HCT116 (cell line): ENCODE measurements at regions not wholly inside any gene's neighbourhood (a gene's known extent, or its start where the extent isn't known, plus 50 kb on each side); places are given as distances from the start of the nearest gene placed in this dataset.

ENCODE experiments used
- ATAC-seq: fragments of 200-7000 bp; cut with Tn5 transposase; 2 replicates; pipeline ENCODE4 v1.9.1; 2020; ENCODE audit warnings: mild to moderate bottlenecking, moderate library complexity
- BruUV-seq: library from RNA; stranded (reverse); fragments of 400-500 nt; replicated peaks from 2 replicates; lab custom pipeline; 2021; lab: Mats Ljungman, UMichigan
- CTCF ChIA-PET: fragments of 300-600 bp; sonication (Branson Sonifier 250); formaldehyde crosslinking; loops from one replicate; lab custom pipeline; 2021; ENCODE audit warnings: antibody characterized with exemption; lab: Charles Lee
- POLR2A ChIA-PET: fragments of 300-600, 350-600 bp; sonication (Branson Sonifier 250); formaldehyde crosslinking; loops from one replicate; lab custom pipeline; 2021; ENCODE audit warnings: antibody characterized with exemption; lab: Charles Lee
- RAD21 ChIA-PET, 2 experiments: fragments of 300-600 bp; sonication (Branson Sonifier 250); formaldehyde crosslinking; loops; one replicate each; lab custom pipeline; 2023; ENCODE audit warnings: low total read pairs in 2 of 2; ENCODE audit not compliant: uncharacterized antibody in 2 of 2, unreplicated experiment in 2 of 2, low non-redundant PET in 1 of 2; lab: Charles Lee
- DNase-seq: peaks from one replicate; pipeline ENCODE4 v3.0.0-alpha.2; 2010; ENCODE audit warnings: low read depth, low spot score
- H2AFZ ChIP-seq: fragments of 200-600 bp; shearing (Covaris generic), sonication (generic); 2 replicates; pipeline ENCODE4 v1.6.1; 2017; ENCODE audit warnings: low read depth, mixed run types, mixed read lengths, antibody characterized with exemption, low read length; ENCODE audit not compliant: poor library complexity, severe bottlenecking
- H3K27ac ChIP-seq: 2 replicates; pipeline ENCODE4 v1.5.1; 2012; ENCODE audit warnings: low read depth, low read length
- H3K27me3 ChIP-seq: fragments of 200-600 bp; sonication (generic); 2 replicates; pipeline ENCODE4 v1.6.1; 2016; ENCODE audit warnings: mixed run types, low read length, mixed read lengths; ENCODE audit not compliant: insufficient read depth
- H3K36me3 ChIP-seq, 2 experiments: fragments of 200-500 bp in 1 of 2; fragments of 200-600 bp in 1 of 2; sonication (Bioruptor generic) in 1 of 2; sonication (generic) in 1 of 2; 2 replicates each; pipeline versions ENCODE4 v1.5.1 to v1.6.1; 2014 to 2016; ENCODE audit warnings: low read length in 2 of 2, inconsistent platforms in 1 of 2, mixed read lengths in 1 of 2, mixed run types in 1 of 2; ENCODE audit not compliant: insufficient read depth in 2 of 2, control insufficient read depth in 1 of 2
- H3K4me1 ChIP-seq, 2 experiments: fragments of 200-600 bp in 1 of 2; sonication (generic) in 1 of 2; 2 replicates each; pipeline versions ENCODE4 v1.5.1 to v1.6.1; 2012 to 2017; ENCODE audit warnings: low read length in 2 of 2, inconsistent platforms in 1 of 2, mild to moderate bottlenecking in 1 of 2, mixed read lengths in 1 of 2, mixed run types in 1 of 2, moderate library complexity in 1 of 2; ENCODE audit not compliant: insufficient read depth in 2 of 2, control insufficient read depth in 1 of 2
- H3K4me2 ChIP-seq: fragments of 200-600 bp; sonication (generic); 2 replicates; pipeline ENCODE4 v1.6.1; 2017; ENCODE audit warnings: mixed run types, low read length, mixed read lengths
- H3K4me3 ChIP-seq, 2 experiments: fragments of 200-600 bp in 1 of 2; sonication (generic) in 1 of 2; replicated peaks in 1 of 2; 2 replicates each; pipeline ENCODE4 v1.5.1; 2011 to 2016; ENCODE audit warnings: low read length in 2 of 2, control low read depth in 1 of 2, low read depth in 1 of 2, mild to moderate bottlenecking in 1 of 2, mixed read lengths in 1 of 2, mixed run types in 1 of 2
- H3K79me2 ChIP-seq: fragments of 200-600 bp; sonication (generic); 2 replicates; pipeline ENCODE4 v1.6.1; 2017; ENCODE audit warnings: mild to moderate bottlenecking, mixed run types, low read length, moderate library complexity, mixed read lengths; ENCODE audit not compliant: insufficient read depth
- H3K9ac ChIP-seq: fragments of 200-600 bp; sonication (generic); 2 replicates; pipeline ENCODE4 v1.6.1; 2016; ENCODE audit warnings: low read length, mixed read lengths
- H3K9me2 ChIP-seq: fragments of 200-600 bp; sonication (generic), shearing (Covaris generic); 2 replicates; pipeline ENCODE4 v1.6.1; 2017; ENCODE audit warnings: mixed run types, mild to moderate bottlenecking, moderate library complexity; ENCODE audit not compliant: insufficient read depth
- H3K9me3 ChIP-seq, 2 experiments: fragments of 200-500 bp in 1 of 2; fragments of 200-600 bp in 1 of 2; sonication (Bioruptor generic) in 1 of 2; sonication (generic) in 1 of 2; 2 replicates each; pipeline ENCODE4 v1.6.1; 2014 to 2017; ENCODE audit warnings: low read length in 2 of 2, mixed read lengths in 2 of 2, inconsistent platforms in 1 of 2, low read depth in 1 of 2, mild to moderate bottlenecking in 1 of 2, mixed run types in 1 of 2, moderate library complexity in 1 of 2; ENCODE audit not compliant: control insufficient read depth in 1 of 2, insufficient read depth in 1 of 2
- H4K20me1 ChIP-seq: fragments of 200-600 bp; sonication (generic), shearing (Covaris generic); 2 replicates; pipeline ENCODE4 v1.6.1; 2017; ENCODE audit warnings: mixed run types, mild to moderate bottlenecking, moderate library complexity; ENCODE audit not compliant: insufficient read depth
- CEBPB ChIP-seq: IDR thresholded peaks from 2 replicates; pipeline ENCODE4 v1.6.1; 2012; ENCODE audit warnings: low read depth
- EGR1 ChIP-seq: IDR thresholded peaks from 2 replicates; pipeline ENCODE4 v1.6.1; 2012; ENCODE audit warnings: low read depth
- EZH2 ChIP-seq: fragments of 200-600 bp; sonication (generic); IDR thresholded peaks from 2 replicates; pipeline ENCODE4 v1.6.1; 2017; ENCODE audit warnings: antibody characterized with exemption, mixed run types
- EZH2phosphoT487 ChIP-seq: fragments of 200-600 bp; IDR thresholded peaks from 2 replicates; pipeline ENCODE4 v1.6.1; 2018; ENCODE audit warnings: antibody characterized with exemption, borderline replicate concordance
- FOSL1 ChIP-seq: IDR thresholded peaks from 2 replicates; pipeline ENCODE4 v1.6.1; 2012; ENCODE audit warnings: low read depth
- JUND ChIP-seq: IDR thresholded peaks from 2 replicates; pipeline ENCODE4 v1.6.1; 2012
- POLR2A ChIP-seq: IDR thresholded peaks from 2 replicates; pipeline ENCODE4 v1.7.0; 2011; ENCODE audit warnings: borderline replicate concordance; ENCODE audit not compliant: insufficient read depth, insufficient read length; ENCODE audit errors: extremely low read depth
- POLR2AphosphoS5 ChIP-seq: IDR thresholded peaks from 2 replicates; pipeline ENCODE4 v1.6.1; 2011; ENCODE audit warnings: mild to moderate bottlenecking, low read depth, low read length, moderate library complexity
- RAD21 ChIP-seq: IDR thresholded peaks from 2 replicates; pipeline ENCODE4 v1.6.1; 2012; ENCODE audit warnings: low read depth, mild to moderate bottlenecking
- SIN3A ChIP-seq: IDR thresholded peaks from 2 replicates; pipeline ENCODE4 v1.6.1; 2012; ENCODE audit warnings: low read depth
- SP1 ChIP-seq: IDR thresholded peaks from 2 replicates; pipeline ENCODE4 v1.6.1; 2012; ENCODE audit warnings: low read depth
- TCF7L2 ChIP-seq: IDR thresholded peaks from 2 replicates; pipeline ENCODE4 v1.7.0; 2011; ENCODE audit warnings: borderline replicate concordance, inconsistent platforms; ENCODE audit not compliant: insufficient read depth, insufficient read length; ENCODE audit errors: extremely low read depth
- YY1 ChIP-seq: IDR thresholded peaks from 2 replicates; pipeline ENCODE4 v1.6.1; 2011; ENCODE audit warnings: low read length, low read depth, moderate library complexity, mild to moderate bottlenecking; ENCODE audit not compliant: insufficient replicate concordance; ENCODE audit errors: extremely low read depth
- intact Hi-C: fragments of 100-400 bp; cut with micrococcal nuclease; formaldehyde crosslinking; loops from 2 replicates; pipeline ENCODE4 v1.10.0; 2022
- TF ChIP-seq, protein P1 (sequence below), 3 experiments: fragments of 200-600 bp in 1 of 3; sonication (generic) in 1 of 3; IDR thresholded peaks in 2 of 3; conservative IDR thresholded peaks in 1 of 3; 2 replicates each; pipeline ENCODE4 v1.5.1; 2012 to 2017; ENCODE audit warnings: low read depth in 2 of 3, low read length in 2 of 3, antibody characterized with exemption in 1 of 3, borderline replicate concordance in 1 of 3, control low read depth in 1 of 3, mild to moderate bottlenecking in 1 of 3, mixed read lengths in 1 of 3, mixed run types in 1 of 3, moderate library complexity in 1 of 3; ENCODE audit not compliant: insufficient read depth in 1 of 3
- TF ChIP-seq, protein P2 (sequence below): IDR thresholded peaks from 2 replicates; pipeline ENCODE4 v1.6.1; 2012; ENCODE audit warnings: low read depth

DNA sequence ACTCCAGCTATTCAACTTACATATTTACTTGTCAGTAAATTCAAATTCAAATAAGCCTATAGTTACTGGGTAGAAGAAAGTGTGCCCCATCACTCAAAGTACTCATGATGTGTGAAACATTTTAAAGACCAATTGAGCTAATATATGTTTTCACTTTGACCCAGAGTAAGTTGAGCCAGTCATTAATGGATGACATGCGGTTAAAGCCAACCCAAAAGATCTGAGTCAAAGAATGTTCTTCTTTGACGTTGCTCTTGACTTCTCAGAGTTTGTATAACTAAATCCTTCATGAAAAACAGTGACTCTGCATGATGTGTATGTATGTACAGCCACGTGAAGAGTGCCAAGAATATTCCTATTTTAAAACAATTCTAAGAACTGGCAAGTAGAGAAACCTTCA, 237.4 kb downstream of the NR2F1-AS1 start:
- CTCF ChIA-PET, result no interaction called here
- no peak for ATAC-seq

DNA sequence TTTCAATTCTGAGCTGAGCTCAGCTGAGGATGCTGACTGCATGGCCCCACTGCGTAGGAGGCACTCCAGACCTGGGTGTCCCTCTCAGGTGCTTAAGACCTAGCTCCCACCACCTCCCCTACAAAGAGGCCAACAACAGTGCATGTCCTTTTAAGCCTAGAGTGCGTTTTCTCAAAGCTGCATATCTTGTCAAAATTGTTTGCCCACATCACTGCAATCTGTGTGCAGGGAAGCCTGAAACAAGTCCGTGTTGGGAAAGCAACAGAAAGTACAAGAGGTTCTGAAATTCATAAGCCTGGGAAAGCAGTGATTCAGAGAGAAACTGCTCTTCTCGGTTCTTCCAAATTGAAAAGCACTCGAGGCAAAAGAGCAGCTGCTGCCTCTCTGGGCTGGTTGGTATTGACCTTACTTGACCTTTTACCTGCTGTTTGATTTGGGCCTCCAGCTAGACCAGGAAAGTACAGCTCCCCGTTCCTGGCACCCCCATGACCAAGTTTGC, 238.4 kb downstream of the NR2F1-AS1 start:
- no peaks in the 10 kb centered on the region for H3K27me3 ChIP-seq
- H3K4me2 ChIP-seq, result no peak overlapping the region
- H3K9me2 ChIP-seq, result no peaks in the 10 kb centered on the region; the same call in 1 of the 2 replicates
- intact Hi-C loops, result no loop called here
- H3K27ac ChIP-seq, result no peak overlapping the region
- no peak for DNase-seq
- H3K36me3 ChIP-seq, result no peaks in the 10 kb centered on the region
- no peaks in the 10 kb centered on the region for H3K79me2 ChIP-seq
- ChIA-PET CTCF (no interaction called here), POLR2A (no interaction called here), RAD21 (no interaction called here)
- no peaks in the 10 kb centered on the region for H3K9me3 ChIP-seq
- ATAC-seq, result no peak
- BruUV-seq, result no TSS peak
- H3K4me1 ChIP-seq, result no peaks in the 10 kb centered on the region; a peak in 1 of 4 replicates
- H3K4me3 ChIP-seq, result no peak overlapping the region
- no peak overlapping the region for H2AFZ ChIP-seq
- no peaks in the 10 kb centered on the region for H4K20me1 ChIP-seq
- TF ChIP-seq POLR2A (no peak), CEBPB (no peak), TCF7L2 (no peak), YY1 (no peak), FOSL1 (no peak), EGR1 (no peak), JUND (no peak), RAD21 (no peak), SP1 (no peak), POLR2AphosphoS5 (no peak), EZH2 (no peak)
- TF ChIP-seq, protein P1, sequence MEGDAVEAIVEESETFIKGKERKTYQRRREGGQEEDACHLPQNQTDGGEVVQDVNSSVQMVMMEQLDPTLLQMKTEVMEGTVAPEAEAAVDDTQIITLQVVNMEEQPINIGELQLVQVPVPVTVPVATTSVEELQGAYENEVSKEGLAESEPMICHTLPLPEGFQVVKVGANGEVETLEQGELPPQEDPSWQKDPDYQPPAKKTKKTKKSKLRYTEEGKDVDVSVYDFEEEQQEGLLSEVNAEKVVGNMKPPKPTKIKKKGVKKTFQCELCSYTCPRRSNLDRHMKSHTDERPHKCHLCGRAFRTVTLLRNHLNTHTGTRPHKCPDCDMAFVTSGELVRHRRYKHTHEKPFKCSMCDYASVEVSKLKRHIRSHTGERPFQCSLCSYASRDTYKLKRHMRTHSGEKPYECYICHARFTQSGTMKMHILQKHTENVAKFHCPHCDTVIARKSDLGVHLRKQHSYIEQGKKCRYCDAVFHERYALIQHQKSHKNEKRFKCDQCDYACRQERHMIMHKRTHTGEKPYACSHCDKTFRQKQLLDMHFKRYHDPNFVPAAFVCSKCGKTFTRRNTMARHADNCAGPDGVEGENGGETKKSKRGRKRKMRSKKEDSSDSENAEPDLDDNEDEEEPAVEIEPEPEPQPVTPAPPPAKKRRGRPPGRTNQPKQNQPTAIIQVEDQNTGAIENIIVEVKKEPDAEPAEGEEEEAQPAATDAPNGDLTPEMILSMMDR (IDR thresholded peaks at IDR 0.05 in 2 of 3, conservative IDR thresholded peaks at IDR 0.05 in 1 of 3; ENCODE audit: borderline replicate concordance in 1 of 3, insufficient read depth in 1 of 3, low read depth in 2 of 3, low read length in 2 of 3), result no peak
- TF ChIP-seq, protein P2, sequence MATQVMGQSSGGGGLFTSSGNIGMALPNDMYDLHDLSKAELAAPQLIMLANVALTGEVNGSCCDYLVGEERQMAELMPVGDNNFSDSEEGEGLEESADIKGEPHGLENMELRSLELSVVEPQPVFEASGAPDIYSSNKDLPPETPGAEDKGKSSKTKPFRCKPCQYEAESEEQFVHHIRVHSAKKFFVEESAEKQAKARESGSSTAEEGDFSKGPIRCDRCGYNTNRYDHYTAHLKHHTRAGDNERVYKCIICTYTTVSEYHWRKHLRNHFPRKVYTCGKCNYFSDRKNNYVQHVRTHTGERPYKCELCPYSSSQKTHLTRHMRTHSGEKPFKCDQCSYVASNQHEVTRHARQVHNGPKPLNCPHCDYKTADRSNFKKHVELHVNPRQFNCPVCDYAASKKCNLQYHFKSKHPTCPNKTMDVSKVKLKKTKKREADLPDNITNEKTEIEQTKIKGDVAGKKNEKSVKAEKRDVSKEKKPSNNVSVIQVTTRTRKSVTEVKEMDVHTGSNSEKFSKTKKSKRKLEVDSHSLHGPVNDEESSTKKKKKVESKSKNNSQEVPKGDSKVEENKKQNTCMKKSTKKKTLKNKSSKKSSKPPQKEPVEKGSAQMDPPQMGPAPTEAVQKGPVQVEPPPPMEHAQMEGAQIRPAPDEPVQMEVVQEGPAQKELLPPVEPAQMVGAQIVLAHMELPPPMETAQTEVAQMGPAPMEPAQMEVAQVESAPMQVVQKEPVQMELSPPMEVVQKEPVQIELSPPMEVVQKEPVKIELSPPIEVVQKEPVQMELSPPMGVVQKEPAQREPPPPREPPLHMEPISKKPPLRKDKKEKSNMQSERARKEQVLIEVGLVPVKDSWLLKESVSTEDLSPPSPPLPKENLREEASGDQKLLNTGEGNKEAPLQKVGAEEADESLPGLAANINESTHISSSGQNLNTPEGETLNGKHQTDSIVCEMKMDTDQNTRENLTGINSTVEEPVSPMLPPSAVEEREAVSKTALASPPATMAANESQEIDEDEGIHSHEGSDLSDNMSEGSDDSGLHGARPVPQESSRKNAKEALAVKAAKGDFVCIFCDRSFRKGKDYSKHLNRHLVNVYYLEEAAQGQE, result no peak
- no peak overlapping the region for H3K9ac ChIP-seq

More for the DNA sequence above, 237.4 kb downstream of the NR2F1-AS1 start:
- ChIA-PET RAD21 (no interaction called here), POLR2A (no interaction called here)
- H3K9me3 ChIP-seq, result no peaks in the 10 kb centered on the region
- H3K27me3 ChIP-seq, result no peaks in the 10 kb centered on the region
- DNase-seq, result no peak
- H3K36me3 ChIP-seq, result no peaks in the 10 kb centered on the region
- H3K4me2 ChIP-seq, result no peak overlapping the region
- H3K4me1 ChIP-seq, result peaks cover 0 to 8% of the 10 kb centered on the region in 2 experiments; a peak in 1 of 4 replicates
- H3K9me2 ChIP-seq, result no peaks in the 10 kb centered on the region; the same call in 1 of the 2 replicates
- TF ChIP-seq SP1, result no peak
- no peak for TF ChIP-seq POLR2A
- no peak for TF ChIP-seq EZH2
- no peak for TF ChIP-seq EGR1
- no peak for TF ChIP-seq FOSL1
- TF ChIP-seq EZH2phosphoT487, result no peak
- TF ChIP-seq SIN3A, result no peak
- no peak for TF ChIP-seq CEBPB
- H4K20me1 ChIP-seq, result no peaks in the 10 kb centered on the region
- H3K9ac ChIP-seq, result no peak overlapping the region
- intact Hi-C loops, result no loop called here
- no peak overlapping the region for H2AFZ ChIP-seq
- H3K79me2 ChIP-seq, result no peaks in the 10 kb centered on the region
- no peak overlapping the region for H3K4me3 ChIP-seq
- no peak overlapping the region for H3K27ac ChIP-seq
- BruUV-seq, result no TSS peak
